ENCODE measurements at regions not wholly inside any gene's neighbourhood (a gene's known extent, or its start where the extent isn't known, plus 50 kb on each side); places are given as distances from the start of the nearest gene placed in this dataset.

GRCh38 chr22:48391820-48392219, 1435.9 kb downstream of the BRD1 start:
- TF ChIP-seq CSRNP3 (CRISPR knock-in tag; IDR thresholded peaks at IDR 0.05) (no peak), GLIS3 (CRISPR knock-in tag; IDR thresholded peaks at IDR 0.05) (no peak), ZNF70 (CRISPR knock-in tag; IDR thresholded peaks at IDR 0.05) (no peak), TOX (CRISPR knock-in tag; IDR thresholded peaks at IDR 0.05; ENCODE audit: borderline replicate concordance) (no peak), ZFP30 (CRISPR knock-in tag; IDR thresholded peaks at IDR 0.05) (no peak)
- TF ChIP-seq, protein P1, sequence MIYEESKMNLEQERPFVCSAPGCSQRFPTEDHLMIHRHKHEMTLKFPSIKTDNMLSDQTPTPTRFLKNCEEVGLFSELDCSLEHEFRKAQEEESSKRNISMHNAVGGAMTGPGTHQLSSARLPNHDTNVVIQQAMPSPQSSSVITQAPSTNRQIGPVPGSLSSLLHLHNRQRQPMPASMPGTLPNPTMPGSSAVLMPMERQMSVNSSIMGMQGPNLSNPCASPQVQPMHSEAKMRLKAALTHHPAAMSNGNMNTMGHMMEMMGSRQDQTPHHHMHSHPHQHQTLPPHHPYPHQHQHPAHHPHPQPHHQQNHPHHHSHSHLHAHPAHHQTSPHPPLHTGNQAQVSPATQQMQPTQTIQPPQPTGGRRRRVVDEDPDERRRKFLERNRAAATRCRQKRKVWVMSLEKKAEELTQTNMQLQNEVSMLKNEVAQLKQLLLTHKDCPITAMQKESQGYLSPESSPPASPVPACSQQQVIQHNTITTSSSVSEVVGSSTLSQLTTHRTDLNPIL (CRISPR knock-in tag; IDR thresholded peaks at IDR 0.05; ENCODE audit: low read depth): no peak

Data from SK-N-SH treated with all-trans-retinoic acid at 6 μM for 48 hours (cell line).